AG04449 (cell line): ENCODE measurements at regions not wholly inside any gene's neighbourhood (a gene's known extent, or its start where the extent isn't known, plus 50 kb on each side); places are given as distances from the start of the nearest gene placed in this dataset.

Experiments used
- CTCF ChIA-PET: fragments of 350-600 bp; formaldehyde crosslinking; extraction: SDS; loops from one replicate; lab custom pipeline; 2021; ENCODE audit warnings: antibody characterized with exemption; lab: Yijun Ruan, JAX
- POLR2A ChIA-PET: fragments of 400-600, 350-600 bp; formaldehyde crosslinking; extraction: SDS; loops from one replicate; lab custom pipeline; 2020; ENCODE audit warnings: antibody characterized with exemption, inconsistent platforms; lab: Yijun Ruan, JAX
- DNase-seq: peaks from one replicate; pipeline ENCODE4 v3.0.0-alpha.2; 2010; ENCODE audit warnings: low read depth, low spot score
- H3K4me3 ChIP-seq: 2 replicates; pipeline ENCODE4 v1.5.1; 2011; ENCODE audit warnings: low read depth, mild to moderate bottlenecking, control low read depth, low read length
- CTCF ChIP-seq: IDR thresholded peaks from one replicate; pipeline ENCODE4 v1.5.1; 2011; ENCODE audit warnings: mild to moderate bottlenecking, moderate library complexity, low read length, control low read depth, inconsistent platforms; ENCODE audit not compliant: insufficient read depth; ENCODE audit errors: missing control alignments

GRCh38 chr20:56868746-56869145 is 239.6 kb downstream of the TFAP2C start:
- CTCF ChIA-PET, result no interaction called here
- no peak for TF ChIP-seq CTCF
- POLR2A ChIA-PET, result no interaction called here
- H3K4me3 ChIP-seq, result no peak overlapping the region
- DNase-seq, result no peak

GRCh38 chr20:56870271-56870670 is 241.2 kb downstream of the TFAP2C start:
- no peak overlapping the region for H3K4me3 ChIP-seq
- POLR2A ChIA-PET, result no interaction called here
- DNase-seq, result no peak
- TF ChIP-seq CTCF, result no peak
- CTCF ChIA-PET, result no interaction called here

GRCh38 chr20:56871691-56872090 is 242.6 kb downstream of the TFAP2C start:
- DNase-seq, result no peak
- CTCF ChIA-PET, result no interaction called here

GRCh38 chr20:56872620-56873458 is 243.7 kb downstream of the TFAP2C start:
- no peak for TF ChIP-seq CTCF
- ChIA-PET POLR2A (no interaction called here), CTCF (no interaction called here)
- no peak for DNase-seq
- H3K4me3 ChIP-seq, result no peak overlapping the region

More at GRCh38 chr20:56871691-56872090, 242.6 kb downstream of the TFAP2C start:
- H3K4me3 ChIP-seq, result no peak overlapping the region
- no peak for TF ChIP-seq CTCF
- POLR2A ChIA-PET, result no interaction called here

GRCh38 chr20:56873836-56874235 is 244.7 kb downstream of the TFAP2C start:
- DNase-seq, result no peak
- no peak overlapping the region for H3K4me3 ChIP-seq
- no peak for TF ChIP-seq CTCF
- ChIA-PET POLR2A (no interaction called here), CTCF (no interaction called here)

GRCh38 chr20:56875052-56875659 is 246.1 kb downstream of the TFAP2C start:
- TF ChIP-seq CTCF, result no peak
- no peak overlapping the region for H3K4me3 ChIP-seq
- ChIA-PET POLR2A (no interaction called here), CTCF (no interaction called here)
- DNase-seq, result no peak
